Renal cortical epithelial cell (primary cell): ENCODE measurements at regions not wholly inside any gene's neighbourhood (a gene's known extent, or its start where the extent isn't known, plus 50 kb on each side); places are given as distances from the start of the nearest gene placed in this dataset.
"Not testable (repeated sequence)": the region's sequence is repeated elsewhere in the genome, so short reads cannot be mapped to it uniquely, and the experiment has no call there.

Experiments
- DNase-seq: peaks from one replicate; pipeline ENCODE4 v3.0.0-alpha.2; 2011; ENCODE audit warnings: low read depth

- DNase-seq: peak; percentile 69
Measured at GRCh38 chr7:5121256-5121655, 68.8 kb upstream of the WIPI2 start.

GRCh38 chr7:5131238-5131637 is 58.8 kb upstream of the WIPI2 start:
- not testable (repeated sequence) for DNase-seq

GRCh38 chr7:5132539-5132938 is 57.5 kb upstream of the WIPI2 start:
- DNase-seq: no peak

- no peak for DNase-seq
Measured at GRCh38 chr7:5139998-5140397, 50.0 kb upstream of the WIPI2 start.
